ENCODE measurements at regions not wholly inside any gene's neighbourhood (a gene's known extent, or its start where the extent isn't known, plus 50 kb on each side); places are given as distances from the start of the nearest gene placed in this dataset.

- no peak overlapping the region for H3K9ac ChIP-seq (ENCODE audit: low read length)
- H3K36me3 ChIP-seq (ENCODE audit: low read length): no peaks in the 10 kb centered on the region
- H3K79me2 ChIP-seq (ENCODE audit: insufficient read depth, low read length): no peaks in the 10 kb centered on the region
- no peaks in the 10 kb centered on the region for H3F3A ChIP-seq (ENCODE audit: insufficient read depth)
- no peak overlapping the region for H3K27ac ChIP-seq (ENCODE audit: low read depth, low read length)
- 0 out of 2 replicates have a peak, but pooled peaks cover 5% of the 10 kb centered on the region for H3K9me3 ChIP-seq (ENCODE audit: insufficient read depth, low read length)
- no peak overlapping the region for H3K4me2 ChIP-seq (ENCODE audit: low read depth, low read length, poor library complexity, severe bottlenecking)
- no peaks in the 10 kb centered on the region for H3K9me2 ChIP-seq (replicated peaks; ENCODE audit: insufficient read depth, low read length)
- H3K27me3 ChIP-seq (ENCODE audit: low read length): no peaks in the 10 kb centered on the region
- H2AFZ ChIP-seq (ENCODE audit: low read depth, low read length, severe bottlenecking): no peak overlapping the region
- TF ChIP-seq EZH2phosphoT487 (conservative IDR thresholded peaks at IDR 0.05; ENCODE audit: low read length) (no peak), CTCF (IDR thresholded peaks at IDR 0.05; ENCODE audit: insufficient read depth, low read length, poor library complexity, severe bottlenecking) (no peak)
- no peak overlapping the region for H3K4me3 ChIP-seq (ENCODE audit: insufficient read depth, low read length, poor library complexity, severe bottlenecking)
- H4K20me1 ChIP-seq (ENCODE audit: low read depth, low read length): no peaks in the 10 kb centered on the region
Observed at GRCh38 chr11:70952191-70952590, 300.2 kb downstream of the SHANK2 start.

- no peak overlapping the region for H2AFZ ChIP-seq (ENCODE audit: low read depth, low read length, severe bottlenecking)
- no peak overlapping the region for H3K27ac ChIP-seq (ENCODE audit: low read depth, low read length)
- no peaks in the 10 kb centered on the region for H4K20me1 ChIP-seq (ENCODE audit: low read depth, low read length)
- H3K9ac ChIP-seq (ENCODE audit: low read length): no peak overlapping the region
- no peaks in the 10 kb centered on the region for H3K9me2 ChIP-seq (replicated peaks; ENCODE audit: insufficient read depth, low read length)
- no peak overlapping the region for H3K4me2 ChIP-seq (ENCODE audit: low read depth, low read length, poor library complexity, severe bottlenecking)
- 0 out of 2 replicates have a peak, but pooled peaks cover 5% of the 10 kb centered on the region for H3K9me3 ChIP-seq (ENCODE audit: insufficient read depth, low read length)
- H3K79me2 ChIP-seq (ENCODE audit: insufficient read depth, low read length): no peaks in the 10 kb centered on the region
- no peaks in the 10 kb centered on the region for H3F3A ChIP-seq (ENCODE audit: insufficient read depth)
- no peaks in the 10 kb centered on the region for H3K36me3 ChIP-seq (ENCODE audit: low read length)
- H3K4me3 ChIP-seq (ENCODE audit: insufficient read depth, low read length, poor library complexity, severe bottlenecking): no peak overlapping the region
- TF ChIP-seq CTCF (IDR thresholded peaks at IDR 0.05; ENCODE audit: insufficient read depth, low read length, poor library complexity, severe bottlenecking) (no peak), EZH2phosphoT487 (conservative IDR thresholded peaks at IDR 0.05; ENCODE audit: low read length) (no peak)
- H3K27me3 ChIP-seq (ENCODE audit: low read length): no peaks in the 10 kb centered on the region
Observed at GRCh38 chr11:70953720-70954119, 298.7 kb downstream of the SHANK2 start.

- Histone ChIP-seq H3K27ac (ENCODE audit: low read depth, low read length) (no peak overlapping the region), H3K27me3 (ENCODE audit: low read length) (no peaks in the 10 kb centered on the region), H3K4me2 (ENCODE audit: low read depth, low read length, poor library complexity, severe bottlenecking) (no peak overlapping the region), H3K36me3 (ENCODE audit: low read length) (no peaks in the 10 kb centered on the region), H3K4me3 (ENCODE audit: insufficient read depth, low read length, poor library complexity, severe bottlenecking) (no peak overlapping the region), H3K79me2 (ENCODE audit: insufficient read depth, low read length) (no peaks in the 10 kb centered on the region), H4K20me1 (ENCODE audit: low read depth, low read length) (no peaks in the 10 kb centered on the region), H2AFZ (ENCODE audit: low read depth, low read length, severe bottlenecking) (no peak overlapping the region), H3F3A (ENCODE audit: insufficient read depth) (no peaks in the 10 kb centered on the region), H3K9me3 (ENCODE audit: insufficient read depth, low read length) (0 out of 2 replicates have a peak, but pooled peaks cover 5% of the 10 kb centered on the region), H3K9me2 (replicated peaks; ENCODE audit: insufficient read depth, low read length) (no peaks in the 10 kb centered on the region), H3K9ac (ENCODE audit: low read length) (no peak overlapping the region)
- TF ChIP-seq CTCF (IDR thresholded peaks at IDR 0.05; ENCODE audit: insufficient read depth, low read length, poor library complexity, severe bottlenecking): no peak
- TF ChIP-seq EZH2phosphoT487 (conservative IDR thresholded peaks at IDR 0.05; ENCODE audit: low read length): no peak
Observed at GRCh38 chr11:70954471-70954870, 297.9 kb downstream of the SHANK2 start.
